Mesenchymal stem cell (in vitro differentiated cells and primary cell): ENCODE measurements at regions not wholly inside any gene's neighbourhood (a gene's known extent, or its start where the extent isn't known, plus 50 kb on each side); places are given as distances from the start of the nearest gene placed in this dataset.

Experiments used
- DNase-seq: peaks from one replicate; pipeline ENCODE4 v3.0.0-alpha.2; 2013
- H2AFZ ChIP-seq: one replicate; pipeline ENCODE4 v1.6.1; 2013; ENCODE audit warnings: low read depth, mild to moderate bottlenecking, control low read depth, inconsistent platforms, low read length, moderate library complexity
- H2AK5ac ChIP-seq: 2 replicates; pipeline ENCODE4 v1.6.1; 2013; ENCODE audit warnings: low read length, moderate library complexity, mild to moderate bottlenecking, inconsistent platforms; ENCODE audit not compliant: severe bottlenecking
- H2BK120ac ChIP-seq: one replicate; pipeline ENCODE4 v1.6.1; 2013; ENCODE audit warnings: low read depth, mild to moderate bottlenecking, inconsistent platforms, low read length, moderate library complexity
- H2BK12ac ChIP-seq, 2 experiments: one replicate each; pipeline ENCODE4 v1.6.1; 2013; ENCODE audit warnings: inconsistent platforms in 2 of 2, low read length in 2 of 2, mild to moderate bottlenecking in 2 of 2, moderate library complexity in 2 of 2, control low read depth in 1 of 2
- H2BK15ac ChIP-seq: one replicate; pipeline ENCODE4 v1.6.1; 2013; ENCODE audit warnings: mild to moderate bottlenecking, low read depth, inconsistent platforms; ENCODE audit not compliant: poor library complexity, severe bottlenecking
- H2BK5ac ChIP-seq: 2 replicates; pipeline ENCODE4 v1.6.1; 2013; ENCODE audit warnings: low read depth, mild to moderate bottlenecking, low read length, control low read depth, inconsistent platforms; ENCODE audit not compliant: poor library complexity, severe bottlenecking
- H3K14ac ChIP-seq, 2 experiments: one replicate each; pipeline ENCODE4 v1.6.1; 2013; ENCODE audit warnings: inconsistent platforms in 2 of 2, low read length in 2 of 2, control low read depth in 1 of 2, mild to moderate bottlenecking in 1 of 2, moderate library complexity in 1 of 2
- H3K18ac ChIP-seq, 2 experiments: one replicate each; pipeline ENCODE4 v1.6.1; 2013; ENCODE audit warnings: inconsistent platforms in 2 of 2, low read length in 2 of 2, control low read depth in 1 of 2, low read depth in 1 of 2, mild to moderate bottlenecking in 1 of 2
- H3K23ac ChIP-seq, 2 experiments: one replicate each; pipeline ENCODE4 v1.6.1; 2013; ENCODE audit warnings: inconsistent platforms in 2 of 2, low read length in 2 of 2, mild to moderate bottlenecking in 2 of 2, moderate library complexity in 2 of 2, control low read depth in 1 of 2
- H3K27ac ChIP-seq: 2 replicates; pipeline ENCODE4 v1.5.1; 2013; ENCODE audit warnings: mild to moderate bottlenecking, moderate library complexity, low read length, control low read depth, inconsistent platforms; ENCODE audit not compliant: poor library complexity, severe bottlenecking
- H3K27me3 ChIP-seq, 2 experiments: 2 replicates each; pipeline versions ENCODE4 v1.6.1 to v1.7.0; 2013; ENCODE audit warnings: low read length in 2 of 2, mild to moderate bottlenecking in 2 of 2, moderate library complexity in 2 of 2, control low read depth in 1 of 2, inconsistent platforms in 1 of 2; ENCODE audit not compliant: control insufficient read depth in 1 of 2, insufficient read depth in 1 of 2
- H3K36me3 ChIP-seq, 2 experiments: 2 replicates each; pipeline versions ENCODE4 v1.6.1 to v1.7.0; 2013; ENCODE audit warnings: low read length in 2 of 2, control low read depth in 1 of 2, inconsistent platforms in 1 of 2, low read depth in 1 of 2, mild to moderate bottlenecking in 1 of 2; ENCODE audit not compliant: insufficient read depth in 2 of 2, control insufficient read depth in 1 of 2
- H3K4ac ChIP-seq, 2 experiments: one replicate each; pipeline ENCODE4 v1.6.1; 2013; ENCODE audit warnings: inconsistent platforms in 2 of 2, low read length in 2 of 2, mild to moderate bottlenecking in 2 of 2, moderate library complexity in 2 of 2, control low read depth in 1 of 2, low read depth in 1 of 2
- H3K4me1 ChIP-seq: 2 replicates; pipeline ENCODE4 v1.6.1; 2013; ENCODE audit warnings: low read depth, low read length, control low read depth; ENCODE audit not compliant: control insufficient read depth, insufficient read depth
- H3K4me2 ChIP-seq: 2 replicates; pipeline ENCODE4 v1.6.1; 2013; ENCODE audit warnings: low read length, mild to moderate bottlenecking, inconsistent platforms; ENCODE audit not compliant: poor library complexity, severe bottlenecking
- H3K4me3 ChIP-seq, 2 experiments: 2 replicates each; pipeline versions ENCODE4 v1.5.1 to v1.7.0; 2013; ENCODE audit warnings: low read length in 2 of 2, mild to moderate bottlenecking in 2 of 2, control low read depth in 1 of 2, low read depth in 1 of 2; ENCODE audit not compliant: insufficient read depth in 1 of 2
- H3K79me1 ChIP-seq: replicated peaks from 2 replicates; pipeline ENCODE4 v1.6.1; 2013; ENCODE audit warnings: mild to moderate bottlenecking, control low read depth, low read length, inconsistent platforms; ENCODE audit not compliant: poor library complexity, severe bottlenecking
- H3K9ac ChIP-seq: 2 replicates; pipeline ENCODE4 v1.7.0; 2013; ENCODE audit warnings: mild to moderate bottlenecking, low read length, moderate library complexity
- H3K9me3 ChIP-seq: 2 replicates; pipeline ENCODE4 v1.7.0; 2013; ENCODE audit warnings: mild to moderate bottlenecking, low read length; ENCODE audit not compliant: control insufficient read depth
- H4K8ac ChIP-seq: one replicate; pipeline ENCODE4 v1.6.1; 2013; ENCODE audit warnings: inconsistent platforms, mild to moderate bottlenecking, low read length, moderate library complexity
- H4K91ac ChIP-seq: one replicate; pipeline ENCODE4 v1.6.1; 2013; ENCODE audit warnings: mild to moderate bottlenecking, low read length, inconsistent platforms
- WGBS: methylation state at CpG from one replicate; pipeline ENCODE4 v1.1.7; 2013; ENCODE audit warnings: mixed read lengths; 5-methylcytosine and 5-hydroxymethylcytosine counted together

GRCh38 chr1:73717976-73718375 lies 480.0 kb downstream of the LRRIQ3 start:
- no peak overlapping the region for H3K27ac ChIP-seq

GRCh38 chr1:73711089-73711488 lies 486.9 kb downstream of the LRRIQ3 start:
- no CpG with 5 or more reads among the region's 1 CpG for WGBS
- H3K14ac ChIP-seq: no peak overlapping the region

More at GRCh38 chr1:73717976-73718375, 480.0 kb downstream of the LRRIQ3 start:
- Histone ChIP-seq H3K9ac (no peak overlapping the region), H3K4me3 (no peak overlapping the region), H4K8ac (no peak overlapping the region), H3K4me2 (no peak overlapping the region), H3K18ac (no peak overlapping the region), H2BK15ac (no peak overlapping the region), H3K9me3 (no peaks in the 10 kb centered on the region), H4K91ac (no peak overlapping the region), H3K14ac (no peak overlapping the region), H3K4ac (no peak overlapping the region), H2AK5ac (no peak overlapping the region), H3K36me3 (no peaks in the 10 kb centered on the region), H2BK12ac (no peak overlapping the region), H2BK5ac (no peak overlapping the region), H2AFZ (no peak overlapping the region), H3K79me1 (no peaks in the 10 kb centered on the region), H3K23ac (no peak overlapping the region), H3K27me3 (no peaks in the 10 kb centered on the region), H2BK120ac (no peak overlapping the region), H3K4me1 (no peaks in the 10 kb centered on the region)
- WGBS: 55% methylated on average over 1 of the region's 1 CpG
- no peak for DNase-seq

GRCh38 chr1:73701826-73702225 lies 496.1 kb downstream of the LRRIQ3 start:
- Histone ChIP-seq H2BK12ac (no peak overlapping the region), H2BK5ac (no peak overlapping the region), H3K79me1 (no peaks in the 10 kb centered on the region), H3K18ac (no peak overlapping the region), H3K4ac (no peak overlapping the region), H2BK120ac (no peak overlapping the region), H2AK5ac (no peak overlapping the region), H3K27me3 (no peaks in the 10 kb centered on the region), H3K14ac (no peak overlapping the region), H3K23ac (no peak overlapping the region), H3K27ac (no peak overlapping the region), H4K8ac (no peak overlapping the region), H3K36me3 (no peaks in the 10 kb centered on the region), H2AFZ (no peak overlapping the region), H3K4me1 (no peaks in the 10 kb centered on the region), H2BK15ac (no peak overlapping the region), H4K91ac (no peak overlapping the region), H3K9ac (no peak overlapping the region), H3K4me3 (no peak overlapping the region), H3K9me3 (no peaks in the 10 kb centered on the region), H3K4me2 (no peak overlapping the region)
- no peak for DNase-seq
- WGBS: 0% methylated on average over 1 of the region's 1 CpG

More at GRCh38 chr1:73711089-73711488, 486.9 kb downstream of the LRRIQ3 start:
- Histone ChIP-seq H3K9me3 (no peaks in the 10 kb centered on the region), H3K27ac (no peak overlapping the region), H3K4me1 (no peaks in the 10 kb centered on the region), H3K4me3 (no peak overlapping the region), H3K27me3 (no peaks in the 10 kb centered on the region), H3K18ac (no peak overlapping the region), H3K4ac (no peak overlapping the region), H3K23ac (no peak overlapping the region), H4K91ac (no peak overlapping the region), H2AK5ac (no peak overlapping the region), H3K36me3 (no peaks in the 10 kb centered on the region), H2BK12ac (no peak overlapping the region), H4K8ac (no peak overlapping the region), H3K9ac (no peak overlapping the region), H2BK5ac (no peak overlapping the region), H3K79me1 (no peaks in the 10 kb centered on the region), H3K4me2 (no peak overlapping the region), H2BK15ac (no peak overlapping the region), H2AFZ (no peak overlapping the region), H2BK120ac (no peak overlapping the region)
- no peak for DNase-seq

GRCh38 chr1:73676186-73676585 lies 521.8 kb downstream of the LRRIQ3 start:
- 57% methylated on average over 1 of the region's 3 CpGs for WGBS
- H4K8ac ChIP-seq: no peak overlapping the region

More at GRCh38 chr1:73676186-73676585, 521.8 kb downstream of the LRRIQ3 start:
- Histone ChIP-seq H3K14ac (no peak overlapping the region), H3K27me3 (no peaks in the 10 kb centered on the region), H3K4ac (no peak overlapping the region), H3K9me3 (no peaks in the 10 kb centered on the region), H4K91ac (no peak overlapping the region), H2AK5ac (no peak overlapping the region), H3K79me1 (no peaks in the 10 kb centered on the region), H2AFZ (no peak overlapping the region), H3K27ac (no peak overlapping the region), H2BK12ac (no peak overlapping the region), H3K4me1 (no peaks in the 10 kb centered on the region), H3K9ac (no peak overlapping the region), H2BK15ac (no peak overlapping the region), H3K18ac (no peak overlapping the region), H3K23ac (no peak overlapping the region), H3K36me3 (no peaks in the 10 kb centered on the region), H2BK5ac (no peak overlapping the region), H3K4me3 (no peak overlapping the region), H2BK120ac (no peak overlapping the region), H3K4me2 (no peak overlapping the region)
- DNase-seq: no peak
